ENCODE measurements at regions not wholly inside any gene's neighbourhood (a gene's known extent, or its start where the extent isn't known, plus 50 kb on each side); places are given as distances from the start of the nearest gene placed in this dataset.

DNA sequence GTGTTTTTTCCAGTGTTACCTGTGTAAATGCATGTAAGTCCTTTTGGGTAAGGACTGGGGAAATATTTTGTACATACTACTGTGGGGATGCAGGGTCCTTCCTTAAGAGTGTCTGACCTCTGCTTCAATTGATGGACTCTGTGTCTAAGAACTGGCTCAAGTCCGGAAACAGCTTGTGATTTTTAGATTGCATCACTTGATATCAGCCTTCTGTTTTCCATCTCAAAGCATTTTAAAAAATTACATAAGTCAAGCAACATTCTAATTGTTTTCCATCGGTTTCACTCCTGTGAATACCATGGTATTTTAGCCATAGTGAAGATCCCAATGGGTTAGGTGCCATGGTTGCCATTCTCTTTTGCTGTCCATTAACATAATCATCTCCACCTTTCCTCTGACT is 597.6 kb downstream of the SQOR start:
- no peak overlapping the region for H3K4me3 ChIP-seq
- DNase-seq (ENCODE audit: low read depth in 1 of 2, low spot score in 1 of 2), result no peak
- H3K4me2 ChIP-seq, result no peak overlapping the region
- CTCF ChIA-PET, result no interaction called here
- TF ChIP-seq CBX2 (IDR thresholded peaks at IDR 0.05; ENCODE audit: borderline replicate concordance, low read depth) (no peak), RCOR1 (IDR thresholded peaks at IDR 0.05; ENCODE audit: low read depth, low read length) (no peak), FOSL2 (IDR thresholded peaks at IDR 0.05) (no peak), FOSL2 (CRISPR knock-in tag; IDR thresholded peaks at IDR 0.05) (no peak), EP300 (IDR thresholded peaks at IDR 0.05) (no peak), HOXB5 (CRISPR knock-in tag; IDR thresholded peaks at IDR 0.05) (no peak), CTCF (IDR thresholded peaks at IDR 0.05) (no peak), CEBPB (IDR thresholded peaks at IDR 0.05) (no peak), EHF (CRISPR knock-in tag; IDR thresholded peaks at IDR 0.05) (no peak), MAFK (IDR thresholded peaks at IDR 0.05; ENCODE audit: partially characterized antibody) (no peak), FOSB (CRISPR knock-in tag; IDR thresholded peaks at IDR 0.05) (no peak), HDAC2 (IDR thresholded peaks at IDR 0.05) (no peak), MAZ (IDR thresholded peaks at IDR 0.05; ENCODE audit: borderline replicate concordance, low read depth, low read length) (no peak), ZNF302 (CRISPR knock-in tag; IDR thresholded peaks at IDR 0.05) (no peak), SREBF2 (IDR thresholded peaks at IDR 0.05) (no peak), ESRRA (IDR thresholded peaks at IDR 0.05; ENCODE audit: borderline replicate concordance, low read length) (no peak), HEYL (CRISPR knock-in tag; IDR thresholded peaks at IDR 0.05) (no peak), TFCP2L1 (CRISPR knock-in tag; IDR thresholded peaks at IDR 0.05) (no peak)
- TF ChIP-seq, protein P1, sequence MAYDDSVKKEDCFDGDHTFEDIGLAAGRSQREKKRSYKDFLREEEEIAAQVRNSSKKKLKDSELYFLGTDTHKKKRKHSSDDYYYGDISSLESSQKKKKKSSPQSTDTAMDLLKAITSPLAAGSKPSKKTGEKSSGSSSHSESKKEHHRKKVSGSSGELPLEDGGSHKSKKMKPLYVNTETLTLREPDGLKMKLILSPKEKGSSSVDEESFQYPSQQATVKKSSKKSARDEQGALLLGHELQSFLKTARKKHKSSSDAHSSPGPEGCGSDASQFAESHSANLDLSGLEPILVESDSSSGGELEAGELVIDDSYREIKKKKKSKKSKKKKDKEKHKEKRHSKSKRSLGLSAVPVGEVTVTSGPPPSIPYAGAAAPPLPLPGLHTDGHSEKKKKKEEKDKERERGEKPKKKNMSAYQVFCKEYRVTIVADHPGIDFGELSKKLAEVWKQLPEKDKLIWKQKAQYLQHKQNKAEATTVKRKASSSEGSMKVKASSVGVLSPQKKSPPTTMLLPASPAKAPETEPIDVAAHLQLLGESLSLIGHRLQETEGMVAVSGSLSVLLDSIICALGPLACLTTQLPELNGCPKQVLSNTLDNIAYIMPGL (CRISPR knock-in tag; IDR thresholded peaks at IDR 0.05; ENCODE audit: borderline replicate concordance), result no peak
- TF ChIP-seq, protein P2, sequence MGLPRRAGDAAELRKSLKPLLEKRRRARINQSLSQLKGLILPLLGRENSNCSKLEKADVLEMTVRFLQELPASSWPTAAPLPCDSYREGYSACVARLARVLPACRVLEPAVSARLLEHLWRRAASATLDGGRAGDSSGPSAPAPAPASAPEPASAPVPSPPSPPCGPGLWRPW (IDR thresholded peaks at IDR 0.05), result no peak
- TF ChIP-seq, protein P3, sequence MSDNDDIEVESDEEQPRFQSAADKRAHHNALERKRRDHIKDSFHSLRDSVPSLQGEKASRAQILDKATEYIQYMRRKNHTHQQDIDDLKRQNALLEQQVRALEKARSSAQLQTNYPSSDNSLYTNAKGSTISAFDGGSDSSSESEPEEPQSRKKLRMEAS (IDR thresholded peaks at IDR 0.05), result no peak
- H3K4me1 ChIP-seq, result no peaks in the 10 kb centered on the region
- no peak overlapping the region for H3K27ac ChIP-seq
- no peak for FAIRE-seq
- H3K9me3 ChIP-seq, result no peaks in the 10 kb centered on the region
- ATAC-seq, result no peak
- POLR2A ChIA-PET, result no interaction called here
- WGBS (ENCODE audit: missing lambda C conversion rate), result 7% methylated on average over 2 of the region's 2 CpGs

GRCh38 chr15:46242935-46243334 is 608.1 kb downstream of the SQOR start:
- Histone ChIP-seq H3K4me3 (no peak overlapping the region), H3K4me2 (no peak overlapping the region), H3K27ac (no peak overlapping the region), H3K9me3 (no peaks in the 10 kb centered on the region), H3K4me1 (no peaks in the 10 kb centered on the region)
- ATAC-seq, result no peak
- FAIRE-seq, result no peak
- ChIA-PET CTCF (interaction anchor here (1.2 kb wide), 1 partner anchor 87 kb away, joined by 3 read pairs; no protein-coding TSS in a partner anchor), POLR2A (no interaction called here)
- TF ChIP-seq MAZ (IDR thresholded peaks at IDR 0.05; ENCODE audit: borderline replicate concordance, low read depth, low read length) (no peak), CEBPB (IDR thresholded peaks at IDR 0.05) (no peak), CHD2 (IDR thresholded peaks at IDR 0.05; ENCODE audit: low read length, partially characterized antibody) (no peak), CBX2 (IDR thresholded peaks at IDR 0.05; ENCODE audit: borderline replicate concordance, low read depth) (no peak), FOXS1 (CRISPR knock-in tag; IDR thresholded peaks at IDR 0.05) (no peak), CHD4 (IDR thresholded peaks at IDR 0.05; ENCODE audit: borderline replicate concordance) (no peak), MAFK (IDR thresholded peaks at IDR 0.05; ENCODE audit: partially characterized antibody) (no peak), JUNB (IDR thresholded peaks at IDR 0.05) (no peak), POLR2AphosphoS2 (conservative IDR thresholded peaks at IDR 0.05; ENCODE audit: low read length) (no peak)
- DNase-seq (ENCODE audit: low read depth in 1 of 2, low spot score in 1 of 2), result no peak
- 0% methylated on average over 1 of the region's 1 CpG for WGBS (ENCODE audit: missing lambda C conversion rate)

All from A549 (cell line).